ENCODE measurements at regions not wholly inside any gene's neighbourhood (a gene's known extent, or its start where the extent isn't known, plus 50 kb on each side); places are given as distances from the start of the nearest gene placed in this dataset.

GRCh38 chr2:185318271-185318724 lies 420.3 kb upstream of the FSIP2 start:
- TF ChIP-seq, protein P1, sequence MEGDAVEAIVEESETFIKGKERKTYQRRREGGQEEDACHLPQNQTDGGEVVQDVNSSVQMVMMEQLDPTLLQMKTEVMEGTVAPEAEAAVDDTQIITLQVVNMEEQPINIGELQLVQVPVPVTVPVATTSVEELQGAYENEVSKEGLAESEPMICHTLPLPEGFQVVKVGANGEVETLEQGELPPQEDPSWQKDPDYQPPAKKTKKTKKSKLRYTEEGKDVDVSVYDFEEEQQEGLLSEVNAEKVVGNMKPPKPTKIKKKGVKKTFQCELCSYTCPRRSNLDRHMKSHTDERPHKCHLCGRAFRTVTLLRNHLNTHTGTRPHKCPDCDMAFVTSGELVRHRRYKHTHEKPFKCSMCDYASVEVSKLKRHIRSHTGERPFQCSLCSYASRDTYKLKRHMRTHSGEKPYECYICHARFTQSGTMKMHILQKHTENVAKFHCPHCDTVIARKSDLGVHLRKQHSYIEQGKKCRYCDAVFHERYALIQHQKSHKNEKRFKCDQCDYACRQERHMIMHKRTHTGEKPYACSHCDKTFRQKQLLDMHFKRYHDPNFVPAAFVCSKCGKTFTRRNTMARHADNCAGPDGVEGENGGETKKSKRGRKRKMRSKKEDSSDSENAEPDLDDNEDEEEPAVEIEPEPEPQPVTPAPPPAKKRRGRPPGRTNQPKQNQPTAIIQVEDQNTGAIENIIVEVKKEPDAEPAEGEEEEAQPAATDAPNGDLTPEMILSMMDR (IDR thresholded peaks at IDR 0.05) = no peak
- no peak for TF ChIP-seq POLR2A (IDR thresholded peaks at IDR 0.05)
- no peak for TF ChIP-seq POLR2AphosphoS5 (IDR thresholded peaks at IDR 0.05)
- no peak for TF ChIP-seq EP300 (IDR thresholded peaks at IDR 0.05)

Data from stomach (tissue), 4 donors.